ENCODE measurements at regions not wholly inside any gene's neighbourhood (a gene's known extent, or its start where the extent isn't known, plus 50 kb on each side); places are given as distances from the start of the nearest gene placed in this dataset.

DNA sequence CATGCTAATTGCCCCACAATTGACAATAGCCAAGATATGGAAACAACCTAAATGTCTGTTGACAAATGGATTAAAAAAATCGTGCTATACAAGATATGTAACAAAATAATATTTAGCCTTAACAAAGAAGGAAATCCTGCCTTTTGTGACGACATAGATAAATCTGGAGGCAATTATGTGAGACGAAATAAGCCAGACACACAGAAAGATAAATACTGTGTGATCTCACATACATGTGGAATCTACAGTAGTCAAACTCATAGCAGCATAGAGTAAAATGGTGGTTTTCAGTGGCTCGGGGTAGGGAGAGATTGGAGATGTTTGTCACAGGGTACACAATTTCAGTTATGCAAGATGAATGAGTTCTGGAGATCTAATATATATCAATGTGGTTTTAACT is 895.8 kb downstream of the SLITRK6 start:
- TF ChIP-seq EZH2 (IDR thresholded peaks at IDR 0.05) (no peak), POLR2AphosphoS5 (IDR thresholded peaks at IDR 0.05; ENCODE audit: borderline replicate concordance, low read depth, low read length) (no peak)
